ENCODE measurements at regions not wholly inside any gene's neighbourhood (a gene's known extent, or its start where the extent isn't known, plus 50 kb on each side); places are given as distances from the start of the nearest gene placed in this dataset.

- no peaks in the 10 kb centered on the region for H3K36me3 ChIP-seq (ENCODE audit: control insufficient read depth, insufficient read depth, low read length)
- no peaks in the 10 kb centered on the region for H3K27me3 ChIP-seq (ENCODE audit: control insufficient read depth, insufficient read depth, low read length)
- no peak overlapping the region for H3K27ac ChIP-seq (ENCODE audit: low read depth, low read length)
- H3K4me3 ChIP-seq (ENCODE audit: low read length), result no peak overlapping the region
- H3K9ac ChIP-seq (ENCODE audit: low read length), result no peak overlapping the region
- H3K4me1 ChIP-seq (ENCODE audit: control insufficient read depth, insufficient read depth, low read length), result no peaks in the 10 kb centered on the region
These were observed 461.2 kb downstream of the BRD1 start for GRCh38 chr22:49366437-49366836.

DNA sequence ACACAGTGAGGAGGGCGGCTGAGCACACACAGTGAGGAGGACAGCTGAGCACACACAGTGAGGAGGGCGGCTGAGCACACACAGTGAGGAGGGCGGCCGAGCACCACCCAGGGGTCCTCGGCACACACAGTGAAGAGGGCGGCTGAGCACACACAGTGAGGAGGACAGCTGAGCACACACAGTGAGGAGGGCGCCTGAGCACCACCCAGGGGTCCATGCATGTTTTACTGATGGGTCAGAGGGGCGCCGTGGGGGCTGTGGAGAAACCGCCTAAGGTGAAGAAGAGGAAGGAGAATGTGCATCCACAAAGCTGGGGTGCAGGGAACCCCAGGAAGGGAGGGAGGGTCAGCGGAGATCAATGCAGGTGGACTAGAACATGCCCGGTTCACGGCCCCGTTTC lies 461.8 kb downstream of the BRD1 start:
- H3K27ac ChIP-seq (ENCODE audit: low read depth, low read length), result no peak overlapping the region
- H3K4me3 ChIP-seq (ENCODE audit: low read length), result no peak overlapping the region
- no peaks in the 10 kb centered on the region for H3K4me1 ChIP-seq (ENCODE audit: control insufficient read depth, insufficient read depth, low read length)
- H3K36me3 ChIP-seq (ENCODE audit: control insufficient read depth, insufficient read depth, low read length), result no peaks in the 10 kb centered on the region
- H3K9ac ChIP-seq (ENCODE audit: low read length), result no peak overlapping the region
- H3K27me3 ChIP-seq (ENCODE audit: control insufficient read depth, insufficient read depth, low read length), result no peaks in the 10 kb centered on the region

GRCh38 chr22:49365191-49365837 lies 462.4 kb downstream of the BRD1 start:
- Histone ChIP-seq H3K27me3 (ENCODE audit: control insufficient read depth, insufficient read depth, low read length) (no peaks in the 10 kb centered on the region), H3K4me1 (ENCODE audit: control insufficient read depth, insufficient read depth, low read length) (no peaks in the 10 kb centered on the region), H3K9ac (ENCODE audit: low read length) (no peak overlapping the region), H3K4me3 (ENCODE audit: low read length) (no peak overlapping the region), H3K36me3 (ENCODE audit: control insufficient read depth, insufficient read depth, low read length) (no peaks in the 10 kb centered on the region), H3K27ac (ENCODE audit: low read depth, low read length) (no peak overlapping the region)

GRCh38 chr22:49364398-49364797 lies 463.3 kb downstream of the BRD1 start:
- Histone ChIP-seq H3K27ac (ENCODE audit: low read depth, low read length) (no peak overlapping the region), H3K27me3 (ENCODE audit: control insufficient read depth, insufficient read depth, low read length) (no peaks in the 10 kb centered on the region), H3K36me3 (ENCODE audit: control insufficient read depth, insufficient read depth, low read length) (no peaks in the 10 kb centered on the region)

GRCh38 chr22:49363526-49364230 lies 464.0 kb downstream of the BRD1 start:
- H3K9ac ChIP-seq (ENCODE audit: low read length), result no peak overlapping the region
- H3K4me3 ChIP-seq (ENCODE audit: low read length), result no peak overlapping the region
- H3K36me3 ChIP-seq (ENCODE audit: control insufficient read depth, insufficient read depth, low read length), result no peaks in the 10 kb centered on the region
- H3K27ac ChIP-seq (ENCODE audit: low read depth, low read length), result no peak overlapping the region
- H3K4me1 ChIP-seq (ENCODE audit: control insufficient read depth, insufficient read depth, low read length), result no peaks in the 10 kb centered on the region
- no peaks in the 10 kb centered on the region for H3K27me3 ChIP-seq (ENCODE audit: control insufficient read depth, insufficient read depth, low read length)

More at GRCh38 chr22:49364398-49364797, 463.3 kb downstream of the BRD1 start:
- no peaks in the 10 kb centered on the region for H3K4me1 ChIP-seq (ENCODE audit: control insufficient read depth, insufficient read depth, low read length)
- H3K4me3 ChIP-seq (ENCODE audit: low read length), result no peak overlapping the region
- no peak overlapping the region for H3K9ac ChIP-seq (ENCODE audit: low read length)

DNA sequence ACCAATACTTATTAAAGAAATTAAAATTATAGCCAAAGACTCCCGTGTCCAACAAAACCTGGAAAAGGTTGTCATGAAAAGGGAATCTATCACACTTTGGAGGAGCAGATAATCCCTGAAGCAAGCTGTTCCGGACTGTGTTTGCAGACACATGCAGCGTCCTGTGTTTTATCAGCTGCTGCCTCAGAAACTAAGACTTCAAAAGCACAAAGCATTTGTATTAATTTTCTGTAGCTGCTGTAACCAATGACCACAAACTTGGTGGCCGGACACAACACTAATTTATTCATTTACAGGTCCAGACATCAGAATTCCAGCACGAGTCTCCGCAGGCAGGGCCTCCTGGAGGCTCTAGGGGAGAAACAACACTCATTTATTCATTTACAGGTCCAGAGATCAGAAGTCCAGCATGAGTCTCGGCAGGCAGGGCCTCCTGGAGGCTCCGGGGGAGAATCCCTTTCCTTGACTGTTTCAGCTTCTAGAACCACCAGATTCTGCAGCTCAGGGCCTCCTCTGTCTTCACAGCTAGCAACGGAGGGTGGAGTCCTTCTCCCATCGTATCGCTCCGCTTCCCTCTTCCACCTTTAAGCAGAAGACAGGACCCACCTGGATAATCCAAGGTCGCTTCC lies 465.3 kb downstream of the BRD1 start:
- Histone ChIP-seq H3K4me3 (ENCODE audit: low read length) (no peak overlapping the region), H3K36me3 (ENCODE audit: control insufficient read depth, insufficient read depth, low read length) (no peaks in the 10 kb centered on the region), H3K4me1 (ENCODE audit: control insufficient read depth, insufficient read depth, low read length) (no peaks in the 10 kb centered on the region), H3K27me3 (ENCODE audit: control insufficient read depth, insufficient read depth, low read length) (no peaks in the 10 kb centered on the region), H3K9ac (ENCODE audit: low read length) (no peak overlapping the region), H3K27ac (ENCODE audit: low read depth, low read length) (no peak overlapping the region)

DNA sequence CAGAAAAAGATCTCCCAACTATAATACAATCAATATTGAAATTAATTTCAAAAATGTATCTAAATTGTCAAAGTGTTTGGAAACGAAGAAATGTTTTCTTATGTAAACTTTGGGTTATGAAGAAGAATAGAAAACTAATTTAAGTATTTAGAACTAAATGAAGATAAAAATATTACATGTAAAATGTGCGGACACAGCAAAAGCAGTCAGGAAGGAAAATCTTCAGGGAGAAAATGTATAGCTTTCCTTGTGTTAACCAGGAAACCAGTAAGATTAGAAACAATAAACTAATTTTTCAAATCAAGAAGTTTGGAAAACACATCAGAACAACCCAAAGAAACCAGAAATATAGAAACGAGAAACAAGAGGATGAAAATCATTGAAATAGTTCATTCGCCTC lies 466.5 kb downstream of the BRD1 start:
- H3K4me3 ChIP-seq (ENCODE audit: low read length), result no peak overlapping the region
- H3K27ac ChIP-seq (ENCODE audit: low read depth, low read length), result no peak overlapping the region
- no peaks in the 10 kb centered on the region for H3K27me3 ChIP-seq (ENCODE audit: control insufficient read depth, insufficient read depth, low read length)
- no peak overlapping the region for H3K9ac ChIP-seq (ENCODE audit: low read length)
- H3K4me1 ChIP-seq (ENCODE audit: control insufficient read depth, insufficient read depth, low read length), result no peaks in the 10 kb centered on the region
- H3K36me3 ChIP-seq (ENCODE audit: control insufficient read depth, insufficient read depth, low read length), result no peaks in the 10 kb centered on the region

- Histone ChIP-seq H3K4me3 (ENCODE audit: low read length) (no peak overlapping the region), H3K27me3 (ENCODE audit: control insufficient read depth, insufficient read depth, low read length) (no peaks in the 10 kb centered on the region), H3K27ac (ENCODE audit: low read depth, low read length) (no peak overlapping the region), H3K9ac (ENCODE audit: low read length) (no peak overlapping the region), H3K4me1 (ENCODE audit: control insufficient read depth, insufficient read depth, low read length) (no peaks in the 10 kb centered on the region), H3K36me3 (ENCODE audit: control insufficient read depth, insufficient read depth, low read length) (no peaks in the 10 kb centered on the region)
These were observed 466.9 kb downstream of the BRD1 start for GRCh38 chr22:49360746-49361145.

GRCh38 chr22:49359076-49359475 lies 468.6 kb downstream of the BRD1 start:
- no peak overlapping the region for H3K9ac ChIP-seq (ENCODE audit: low read length)
- no peaks in the 10 kb centered on the region for H3K4me1 ChIP-seq (ENCODE audit: control insufficient read depth, insufficient read depth, low read length)
- H3K27ac ChIP-seq (ENCODE audit: low read depth, low read length), result no peak overlapping the region
- H3K36me3 ChIP-seq (ENCODE audit: control insufficient read depth, insufficient read depth, low read length), result no peaks in the 10 kb centered on the region
- no peak overlapping the region for H3K4me3 ChIP-seq (ENCODE audit: low read length)
- no peaks in the 10 kb centered on the region for H3K27me3 ChIP-seq (ENCODE audit: control insufficient read depth, insufficient read depth, low read length)

- H3K27ac ChIP-seq (ENCODE audit: low read depth, low read length), result no peak overlapping the region
- H3K27me3 ChIP-seq (ENCODE audit: control insufficient read depth, insufficient read depth, low read length), result no peaks in the 10 kb centered on the region
These were observed 469.8 kb downstream of the BRD1 start for GRCh38 chr22:49357661-49358440.

DNA sequence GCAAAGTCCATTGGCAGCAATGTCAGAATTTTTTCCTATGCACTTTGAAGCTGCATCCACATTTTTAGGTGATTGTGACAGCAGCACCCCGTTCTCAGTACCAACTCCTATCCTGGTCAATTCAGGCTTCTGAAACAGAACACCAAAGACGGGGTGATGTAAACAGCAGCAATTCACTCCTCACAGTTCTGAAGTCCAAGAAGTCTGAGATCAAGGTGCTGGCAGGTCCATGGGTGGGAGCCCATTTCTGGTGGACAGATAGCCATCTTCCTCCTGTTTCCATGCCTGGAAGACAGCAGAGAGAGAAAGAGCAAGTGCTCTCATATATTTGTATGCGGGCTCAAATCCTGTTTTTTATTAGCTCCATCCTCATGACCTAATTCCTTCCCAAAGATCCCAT lies 471.2 kb downstream of the BRD1 start:
- no peak overlapping the region for H3K4me3 ChIP-seq (ENCODE audit: low read length)
- no peaks in the 10 kb centered on the region for H3K36me3 ChIP-seq (ENCODE audit: control insufficient read depth, insufficient read depth, low read length)
- H3K9ac ChIP-seq (ENCODE audit: low read length), result no peak overlapping the region
- no peaks in the 10 kb centered on the region for H3K27me3 ChIP-seq (ENCODE audit: control insufficient read depth, insufficient read depth, low read length)
- H3K27ac ChIP-seq (ENCODE audit: low read depth, low read length), result no peak overlapping the region
- H3K4me1 ChIP-seq (ENCODE audit: control insufficient read depth, insufficient read depth, low read length), result no peaks in the 10 kb centered on the region

More at GRCh38 chr22:49357661-49358440, 469.8 kb downstream of the BRD1 start:
- H3K4me3 ChIP-seq (ENCODE audit: low read length), result no peak overlapping the region
- no peak overlapping the region for H3K9ac ChIP-seq (ENCODE audit: low read length)
- no peaks in the 10 kb centered on the region for H3K4me1 ChIP-seq (ENCODE audit: control insufficient read depth, insufficient read depth, low read length)
- H3K36me3 ChIP-seq (ENCODE audit: control insufficient read depth, insufficient read depth, low read length), result no peaks in the 10 kb centered on the region

- Histone ChIP-seq H3K36me3 (ENCODE audit: control insufficient read depth, insufficient read depth, low read length) (no peaks in the 10 kb centered on the region), H3K9ac (ENCODE audit: low read length) (no peak overlapping the region), H3K4me3 (ENCODE audit: low read length) (no peak overlapping the region), H3K27ac (ENCODE audit: low read depth, low read length) (no peak overlapping the region), H3K4me1 (ENCODE audit: control insufficient read depth, insufficient read depth, low read length) (no peaks in the 10 kb centered on the region), H3K27me3 (ENCODE audit: control insufficient read depth, insufficient read depth, low read length) (no peaks in the 10 kb centered on the region)
These were observed 472.3 kb downstream of the BRD1 start for GRCh38 chr22:49355211-49355920.
